Activated CD8-positive, alpha-beta T cell treated with anti-CD3 and anti-CD28 coated beads for 36 hours (primary cell): ENCODE measurements at regions not wholly inside any gene's neighbourhood (a gene's known extent, or its start where the extent isn't known, plus 50 kb on each side); places are given as distances from the start of the nearest gene placed in this dataset.

Source experiments
- ATAC-seq: fragments of 200-7000 bp; cut with Tn5 transposase; one replicate; pipeline ENCODE4 v1.10.0; 2021; ENCODE audit warnings: mild to moderate bottlenecking, moderate library complexity
- CTCF ChIA-PET: fragments of 350-600 bp; sonication (Branson Sonifier 250); formaldehyde crosslinking; loops from one replicate; lab custom pipeline; 2021; ENCODE audit warnings: antibody characterized with exemption; lab: Charles Lee
- POLR2A ChIA-PET: fragments of 350-600 bp; sonication (Branson Sonifier 250); formaldehyde crosslinking; loops from one replicate; lab custom pipeline; 2021; ENCODE audit warnings: antibody characterized with exemption; lab: Charles Lee
- DNase-seq: peaks from one replicate; pipeline ENCODE4 v3.0.0-alpha.2; 2020
- H3K27ac Mint-ChIP-seq: one replicate; pipeline ENCODE4 v1.8.0; 2021; ENCODE audit warnings: mild to moderate bottlenecking, mixed read lengths
- H3K27me3 Mint-ChIP-seq: one replicate; pipeline ENCODE4 v1.8.0; 2021; ENCODE audit warnings: mixed read lengths
- H3K36me3 Mint-ChIP-seq: one replicate; pipeline ENCODE4 v1.8.0; 2021; ENCODE audit warnings: low read depth, mixed read lengths
- H3K4me1 Mint-ChIP-seq: one replicate; pipeline ENCODE4 v1.8.0; 2021; ENCODE audit warnings: low read depth, mixed read lengths
- H3K4me3 Mint-ChIP-seq: one replicate; pipeline ENCODE4 v1.8.0; 2021; ENCODE audit warnings: mild to moderate bottlenecking, moderate library complexity, mixed read lengths
- H3K9me3 Mint-ChIP-seq: one replicate; pipeline ENCODE4 v1.8.0; 2021; ENCODE audit warnings: mixed read lengths
- CTCF ChIP-seq: fragments of 200-600 bp; IDR thresholded peaks from one replicate; pipeline ENCODE4 v1.8.0; 2022; ENCODE audit warnings: antibody characterized with exemption, mild to moderate bottlenecking
- intact Hi-C: fragments of 100-400 bp; cut with micrococcal nuclease; formaldehyde crosslinking; loops from one replicate; pipeline ENCODE4 v1.10.0; 2022

- intact Hi-C loops = no loop called here
- POLR2A ChIA-PET = no interaction called here
Measured at GRCh38 chr6:166724576-166724975, 97.5 kb upstream of the RPS6KA2 start.

GRCh38 chr6:166722785-166723184, 95.7 kb upstream of the RPS6KA2 start:
- intact Hi-C loops = no loop called here
- no peak overlapping the region for H3K27ac Mint-ChIP-seq
- H3K4me1 Mint-ChIP-seq = no peaks in the 10 kb centered on the region
- ATAC-seq = no peak
- no peaks in the 10 kb centered on the region for H3K27me3 Mint-ChIP-seq
- H3K36me3 Mint-ChIP-seq = no peaks in the 10 kb centered on the region
- no peak for DNase-seq
- ChIA-PET CTCF (no interaction called here), POLR2A (no interaction called here)
- TF ChIP-seq CTCF = no peak
- H3K4me3 Mint-ChIP-seq = no peak overlapping the region
- H3K9me3 Mint-ChIP-seq = no peaks in the 10 kb centered on the region

More at GRCh38 chr6:166724576-166724975, 97.5 kb upstream of the RPS6KA2 start:
- ATAC-seq = no peak
- TF ChIP-seq CTCF = no peak
- DNase-seq = no peak
- no peak overlapping the region for H3K27ac Mint-ChIP-seq
- no peaks in the 10 kb centered on the region for H3K9me3 Mint-ChIP-seq
- H3K4me3 Mint-ChIP-seq = no peak overlapping the region
- no peaks in the 10 kb centered on the region for H3K36me3 Mint-ChIP-seq
- CTCF ChIA-PET = no interaction called here
- H3K27me3 Mint-ChIP-seq = no peaks in the 10 kb centered on the region
- H3K4me1 Mint-ChIP-seq = peaks cover 1% of the 10 kb centered on the region

- Mint-ChIP-seq H3K4me1 (no peaks in the 10 kb centered on the region), H3K27me3 (no peaks in the 10 kb centered on the region), H3K4me3 (no peak overlapping the region), H3K27ac (no peak overlapping the region), H3K9me3 (no peaks in the 10 kb centered on the region), H3K36me3 (no peaks in the 10 kb centered on the region)
- intact Hi-C loops = no loop called here
- ATAC-seq (no peak), DNase-seq (no peak)
- CTCF ChIA-PET = interaction anchor here (1.2 kb wide), 2 partner anchors 53 to 66 kb away, joined by 3 read pairs; no protein-coding TSS in a partner anchor
- TF ChIP-seq CTCF = no peak
- POLR2A ChIA-PET = no interaction called here
Measured at GRCh38 chr6:166721576-166721975, 94.5 kb upstream of the RPS6KA2 start.

- no peaks in the 10 kb centered on the region for H3K36me3 Mint-ChIP-seq
- intact Hi-C loops = no loop called here
- ChIA-PET POLR2A (no interaction called here), CTCF (interaction anchor here (1.2 kb wide), 1 partner anchor 66 kb away, joined by 3 read pairs; no protein-coding TSS in a partner anchor)
- H3K4me3 Mint-ChIP-seq = no peak overlapping the region
- H3K27ac Mint-ChIP-seq = no peak overlapping the region
- no peaks in the 10 kb centered on the region for H3K27me3 Mint-ChIP-seq
- H3K9me3 Mint-ChIP-seq = no peaks in the 10 kb centered on the region
- TF ChIP-seq CTCF = no peak
- H3K4me1 Mint-ChIP-seq = no peaks in the 10 kb centered on the region
- no peak for DNase-seq
- no peak for ATAC-seq
Measured at GRCh38 chr6:166720856-166721255, 93.8 kb upstream of the RPS6KA2 start.

GRCh38 chr6:166719019-166719418, 92.0 kb upstream of the RPS6KA2 start:
- POLR2A ChIA-PET = no interaction called here
- intact Hi-C loops = no loop called here
- CTCF ChIA-PET = interaction anchor here (1.5 kb wide), 1 partner anchor 56 kb away, joined by 4 read pairs; no protein-coding TSS in a partner anchor
- no peak overlapping the region for H3K4me3 Mint-ChIP-seq
- ATAC-seq (no peak), DNase-seq (no peak)
- TF ChIP-seq CTCF = no peak
- no peaks in the 10 kb centered on the region for H3K4me1 Mint-ChIP-seq
- H3K36me3 Mint-ChIP-seq = no peaks in the 10 kb centered on the region
- H3K27ac Mint-ChIP-seq = no peak overlapping the region
- H3K27me3 Mint-ChIP-seq = no peaks in the 10 kb centered on the region
- H3K9me3 Mint-ChIP-seq = no peaks in the 10 kb centered on the region
